NCI-H1436 treated with DMSO at 0.1 percent for 48 hours (cell line): ENCODE measurements at regions not wholly inside any gene's neighbourhood (a gene's known extent, or its start where the extent isn't known, plus 50 kb on each side); places are given as distances from the start of the nearest gene placed in this dataset.
"Not testable (repeated sequence)": the region's sequence is repeated elsewhere in the genome, so short reads cannot be mapped to it uniquely, and the experiment has no call there.

ENCODE experiments used
- DNase-seq: peaks from one replicate; lab custom pipeline; 2025; lab: John Stamatoyannopoulos, UW

- not testable (repeated sequence) for DNase-seq
Measured at GRCh38 chr4:189697675-189698245, 242.9 kb upstream of the FRG1 start.

GRCh38 chr4:189703000-189703399 lies 237.7 kb upstream of the FRG1 start:
- DNase-seq, result not testable (repeated sequence)

DNA sequence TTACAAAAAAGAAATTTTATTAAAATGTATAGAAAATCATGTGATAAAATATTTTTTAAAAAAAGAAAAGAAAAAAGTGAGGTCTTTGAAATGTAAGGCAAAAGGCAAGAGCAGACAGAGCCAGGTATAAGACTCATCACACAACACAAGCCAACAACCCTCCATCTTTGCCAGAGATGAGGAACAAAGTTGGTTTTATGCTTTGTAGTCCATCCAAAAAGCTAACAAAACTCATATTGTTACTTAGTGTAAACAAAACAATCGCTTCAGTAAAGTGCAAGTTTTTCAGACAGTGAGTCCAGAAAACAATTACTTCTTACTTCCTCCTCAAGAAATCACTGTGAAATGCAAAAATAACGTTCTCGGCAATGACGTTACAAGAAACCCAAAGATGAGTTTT lies 233.9 kb upstream of the FRG1 start:
- DNase-seq, result not testable (repeated sequence)

DNA sequence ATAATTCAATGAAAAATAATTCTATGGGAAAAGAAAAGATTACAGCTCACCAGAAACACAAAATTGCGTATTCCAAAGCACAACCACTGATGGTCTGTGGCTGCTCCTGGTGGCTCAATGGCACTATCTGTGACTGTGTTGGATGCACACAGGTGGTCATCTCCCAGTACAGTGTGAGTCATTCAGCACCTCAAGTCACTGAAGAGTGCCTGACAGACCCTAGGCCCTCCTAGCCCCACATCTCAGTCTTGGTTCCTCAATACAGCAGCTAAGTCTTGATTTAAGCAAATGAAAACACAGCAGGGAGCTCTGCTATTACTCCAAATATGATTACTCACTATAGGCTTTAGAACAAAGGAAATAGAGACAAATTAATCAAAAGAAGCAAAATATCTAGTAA lies 233.4 kb upstream of the FRG1 start:
- not testable (repeated sequence) for DNase-seq

- not testable (repeated sequence) for DNase-seq
Measured at GRCh38 chr4:189711956-189712355, 228.7 kb upstream of the FRG1 start.

GRCh38 chr4:189721016-189721993 lies 219.4 kb upstream of the FRG1 start:
- not testable (repeated sequence) for DNase-seq

DNA sequence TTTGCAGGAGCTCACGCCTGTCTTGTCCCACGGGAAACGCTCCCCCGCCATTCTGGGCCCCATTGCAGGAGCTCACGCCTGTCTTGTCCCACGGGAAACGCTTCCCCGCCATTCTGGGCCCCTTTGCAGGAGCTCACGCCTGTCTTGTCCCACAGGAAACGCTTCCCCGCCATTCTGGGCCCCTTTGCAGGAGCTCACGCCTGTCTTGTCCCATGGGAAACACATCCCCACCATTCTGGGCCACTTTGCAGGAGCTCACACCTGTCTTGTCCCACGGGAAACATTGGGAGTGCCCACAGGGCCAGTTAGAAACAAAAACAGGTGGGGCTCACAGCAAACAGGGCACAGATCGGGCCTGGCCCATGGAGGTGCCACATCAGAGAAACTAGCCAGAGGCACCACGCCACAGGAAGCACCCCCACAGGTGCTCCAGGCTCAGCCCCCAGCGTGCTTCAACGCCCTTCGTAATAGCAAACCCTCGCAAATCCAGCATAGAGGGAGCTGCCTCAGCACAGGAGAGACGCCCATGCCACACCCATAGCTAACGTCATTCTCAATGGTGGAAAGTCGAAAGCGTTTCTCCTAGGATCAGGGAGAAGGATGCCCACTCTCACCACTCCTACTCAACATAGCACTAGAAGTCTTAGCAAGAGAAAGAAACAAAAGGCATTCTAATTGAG lies 218.2 kb upstream of the FRG1 start:
- peak; percentile 39 for DNase-seq

- DNase-seq, result not testable (repeated sequence)
Measured at GRCh38 chr4:189727982-189728638, 212.6 kb upstream of the FRG1 start.

- not testable (repeated sequence) for DNase-seq
Measured at GRCh38 chr4:189731989-189732388, 208.7 kb upstream of the FRG1 start.

DNA sequence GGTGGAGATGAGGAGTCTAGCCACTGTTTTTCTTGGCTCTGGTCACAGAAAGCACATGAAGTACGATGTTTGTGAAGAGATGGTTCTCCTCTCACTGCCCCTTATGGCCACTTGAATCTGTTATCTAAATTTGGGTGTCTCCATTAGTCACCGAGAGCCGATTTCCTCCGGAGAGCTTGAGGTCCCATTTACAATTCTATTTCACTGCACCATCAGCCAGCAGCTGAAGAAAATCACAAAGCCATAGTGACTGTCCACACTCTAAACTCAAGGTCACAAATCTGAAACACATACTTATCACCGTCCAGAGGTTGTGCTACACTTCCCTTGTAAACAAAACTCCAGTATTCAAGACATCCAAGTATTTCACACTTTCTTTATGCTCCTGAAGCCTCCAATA lies 207.2 kb upstream of the FRG1 start:
- DNase-seq, result not testable (repeated sequence)

DNA sequence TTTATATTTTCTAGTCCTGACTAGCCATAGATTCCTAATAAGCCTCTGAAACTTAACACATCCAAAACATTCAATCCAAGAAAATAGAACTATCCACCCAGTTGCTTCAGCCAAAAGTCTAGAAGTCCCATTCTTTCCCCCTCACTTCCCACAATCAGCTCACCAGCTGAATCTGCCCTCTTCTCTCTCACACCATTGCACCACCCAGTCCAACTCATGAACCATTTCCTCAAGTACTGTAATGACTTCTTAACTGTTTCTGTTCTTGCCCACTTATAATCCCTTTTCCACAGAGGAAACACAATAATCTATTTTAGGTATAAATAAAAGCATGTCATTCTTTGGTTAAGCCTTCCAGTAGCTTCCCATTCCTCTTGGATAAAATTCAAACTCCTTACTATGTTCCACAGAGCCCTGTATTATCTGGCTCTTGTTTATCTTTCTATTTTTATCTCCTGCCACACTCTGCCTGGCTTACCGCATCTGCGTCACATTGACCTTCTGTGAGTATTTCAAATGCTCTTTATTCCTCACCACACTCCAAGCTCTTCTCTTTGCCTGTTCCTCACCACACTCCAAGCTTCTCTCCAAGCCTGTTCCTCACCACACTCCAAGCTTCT lies 205.9 kb upstream of the FRG1 start:
- not testable (repeated sequence) for DNase-seq

DNA sequence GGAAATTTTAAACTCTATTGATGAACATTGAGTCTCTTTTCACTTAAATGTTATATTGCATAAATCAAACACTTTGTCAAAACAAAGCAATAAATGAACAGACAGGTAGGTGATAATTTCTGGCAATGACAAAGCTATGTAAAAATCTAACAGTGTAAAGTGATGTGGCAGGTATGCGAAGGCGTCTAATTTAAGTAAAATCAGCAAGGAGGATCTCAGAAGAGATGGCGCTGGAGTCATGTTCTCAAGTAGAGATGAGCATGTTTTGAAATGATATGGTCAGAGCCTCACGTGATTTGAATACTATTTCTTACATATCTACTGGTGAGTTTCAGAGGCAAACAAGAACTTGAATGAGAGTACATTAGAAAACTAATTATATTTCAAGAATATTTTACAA lies 204.0 kb upstream of the FRG1 start:
- not testable (repeated sequence) for DNase-seq

DNA sequence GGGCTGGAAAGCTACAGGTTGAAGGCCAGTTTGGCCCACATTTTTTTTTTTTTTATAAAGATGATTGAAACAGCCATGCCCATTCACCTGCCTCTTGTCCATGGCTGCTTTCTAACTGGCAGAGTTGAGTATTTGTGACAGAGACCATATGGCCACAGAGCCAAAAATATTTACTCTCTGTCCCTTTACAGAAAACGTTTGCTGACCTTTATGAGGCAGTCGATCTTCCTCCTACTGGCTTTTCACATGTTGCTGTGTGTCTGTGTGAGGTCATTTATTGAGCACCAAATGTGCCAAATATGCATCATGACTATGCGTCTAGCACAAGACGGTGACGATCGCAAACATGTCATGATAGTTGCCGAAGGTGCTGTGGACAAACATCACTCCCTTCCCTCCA lies 200.6 kb upstream of the FRG1 start:
- not testable (repeated sequence) for DNase-seq

DNA sequence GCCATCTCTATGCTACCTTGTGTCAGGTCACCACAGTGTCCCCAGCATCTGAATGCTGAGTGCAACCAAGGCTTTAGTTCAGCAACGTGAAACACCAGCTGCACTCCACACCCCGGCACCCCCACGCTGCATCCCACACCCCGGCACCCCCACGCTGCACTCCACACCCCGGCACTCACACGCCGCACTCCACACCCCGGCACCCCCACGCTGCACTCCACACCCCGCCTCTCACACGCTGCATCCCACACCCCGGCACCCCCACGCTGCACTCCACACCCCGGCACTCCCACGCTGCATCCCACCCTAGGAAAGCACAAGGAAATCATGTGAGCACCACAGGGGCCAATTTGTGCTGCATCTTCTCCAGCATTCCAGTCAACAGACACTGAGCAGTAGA lies 199.8 kb upstream of the FRG1 start:
- DNase-seq, result no peak

DNA sequence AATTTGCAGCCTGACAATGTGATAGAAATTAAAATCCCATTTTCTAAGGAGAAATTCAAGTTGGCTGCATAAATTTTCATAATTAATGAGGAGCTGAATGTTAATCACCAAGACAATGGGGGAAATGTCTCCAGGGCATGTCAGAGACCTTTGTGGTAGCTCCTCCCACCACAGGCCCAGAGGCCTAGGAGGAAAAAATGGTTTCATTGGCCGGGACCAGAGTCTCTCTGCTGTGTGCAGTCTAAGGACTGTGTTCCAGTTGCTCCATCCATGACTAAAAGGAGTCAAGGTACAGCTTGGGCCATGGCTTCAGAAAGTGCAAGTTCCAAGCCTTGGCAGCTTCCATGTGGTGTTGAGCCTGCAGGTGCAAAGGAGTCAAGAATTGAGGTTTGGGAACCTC lies 187.6 kb upstream of the FRG1 start:
- DNase-seq, result not testable (repeated sequence)

GRCh38 chr4:189763583-189763982 lies 177.1 kb upstream of the FRG1 start:
- no peak for DNase-seq

GRCh38 chr4:189765301-189765700 lies 175.4 kb upstream of the FRG1 start:
- no peak for DNase-seq

DNA sequence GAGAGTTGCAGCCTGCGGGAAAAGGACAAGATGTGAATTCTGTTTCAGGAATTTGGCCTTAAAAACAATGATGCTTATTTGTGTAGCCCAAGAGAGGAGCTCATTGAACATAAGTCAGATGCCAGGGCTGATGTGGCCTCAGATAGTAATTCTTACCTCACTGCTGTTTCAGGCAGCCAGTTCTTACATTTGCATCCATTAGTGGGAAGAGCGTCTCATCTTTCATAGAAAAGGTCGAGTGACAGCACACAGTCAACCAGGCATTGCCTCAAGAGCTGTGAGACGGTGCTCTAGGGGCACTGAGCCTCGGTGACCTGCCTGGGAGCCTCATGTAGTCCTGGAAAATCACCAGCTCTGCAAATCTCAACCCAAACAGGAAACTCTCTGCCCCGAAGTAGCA lies 174.9 kb upstream of the FRG1 start:
- DNase-seq, result no peak

GRCh38 chr4:189767941-189768340 lies 172.7 kb upstream of the FRG1 start:
- no peak for DNase-seq

DNA sequence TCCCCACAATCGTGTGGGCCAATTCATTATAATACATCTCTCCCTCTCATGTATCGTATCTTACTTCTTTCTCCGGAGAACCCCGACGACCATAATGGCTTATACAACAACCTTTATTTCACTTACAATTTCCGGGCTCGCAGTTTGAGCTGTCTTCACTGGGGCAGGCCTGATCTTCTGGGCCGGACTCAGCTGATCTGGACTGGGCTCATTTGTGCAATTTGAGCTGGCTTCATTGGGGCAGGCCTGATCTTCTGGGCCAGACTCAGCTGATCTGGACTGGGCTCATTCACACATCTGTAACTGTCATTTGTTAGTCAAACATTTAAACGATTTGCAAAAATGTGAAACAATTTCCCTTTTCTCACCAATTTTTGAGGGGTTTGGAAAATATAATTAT lies 171.5 kb upstream of the FRG1 start:
- no peak for DNase-seq

DNA sequence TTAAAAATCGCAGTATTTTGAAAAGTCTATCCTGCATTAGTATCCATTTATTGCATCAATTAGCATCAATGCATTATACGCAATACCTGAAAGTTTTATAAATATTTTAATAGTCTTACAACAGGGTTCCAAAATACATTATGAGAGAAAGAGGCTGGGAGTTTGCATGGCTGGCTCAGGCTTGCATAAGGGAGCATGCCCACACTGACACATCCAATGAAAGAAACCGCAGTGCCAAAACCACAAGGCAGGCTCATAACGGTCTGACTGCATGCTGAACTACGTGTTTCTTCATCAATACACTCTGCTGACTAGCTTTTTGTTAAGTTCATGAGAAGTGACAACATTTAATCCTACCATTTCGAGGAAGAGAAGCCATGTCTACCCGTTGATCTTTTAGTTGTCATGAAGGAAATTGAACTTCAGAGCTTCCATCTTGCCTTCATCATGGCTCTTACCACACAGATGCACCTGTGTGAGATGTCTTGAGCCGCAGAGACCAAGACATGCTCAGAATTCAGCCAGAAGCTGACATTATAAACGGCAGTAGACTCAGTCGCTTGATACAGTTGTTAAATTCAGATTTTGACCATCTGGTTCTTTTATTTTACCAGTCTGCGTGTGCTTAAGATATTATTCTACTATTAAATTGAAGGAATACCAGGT lies 168.8 kb upstream of the FRG1 start:
- DNase-seq, result no peak
